Stimulated activated CD4-positive, alpha-beta T cell treated with anti-CD3 and anti-CD28 coated beads, Interleukin-4, amount 100 ng/mL, for 48 hours (primary cell): ENCODE measurements at regions not wholly inside any gene's neighbourhood (a gene's known extent, or its start where the extent isn't known, plus 50 kb on each side); places are given as distances from the start of the nearest gene placed in this dataset.
"Not testable (repeated sequence)": the region's sequence is repeated elsewhere in the genome, so short reads cannot be mapped to it uniquely, and the experiment has no call there.

Experiments used
- DNase-seq, 2 donors: peaks; one replicate each; pipeline ENCODE4 v3.0.0-alpha.2; 2020; ENCODE audit warnings: low read depth in 2 of 2

DNA sequence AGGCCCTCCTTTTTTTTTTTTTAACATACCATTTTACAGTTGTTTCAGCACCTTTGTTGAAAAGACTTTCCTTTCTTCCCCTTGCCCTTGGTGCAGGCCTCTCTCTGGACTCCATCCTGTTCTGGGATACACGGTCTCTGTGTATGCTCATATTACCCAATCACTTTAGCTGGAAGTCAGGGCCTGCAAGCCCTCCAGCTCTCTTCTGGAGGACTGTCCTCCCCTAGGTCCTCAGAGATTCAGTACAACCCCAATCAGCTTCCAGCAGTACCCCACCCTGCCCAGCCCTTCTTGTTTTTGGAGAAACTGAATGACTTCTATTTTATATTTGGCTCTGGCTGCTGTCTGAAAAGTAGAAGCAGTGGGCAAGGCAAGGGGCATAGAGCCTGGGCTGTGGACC is 270.8 kb downstream of the KLF13 start:
- no peak for DNase-seq

DNA sequence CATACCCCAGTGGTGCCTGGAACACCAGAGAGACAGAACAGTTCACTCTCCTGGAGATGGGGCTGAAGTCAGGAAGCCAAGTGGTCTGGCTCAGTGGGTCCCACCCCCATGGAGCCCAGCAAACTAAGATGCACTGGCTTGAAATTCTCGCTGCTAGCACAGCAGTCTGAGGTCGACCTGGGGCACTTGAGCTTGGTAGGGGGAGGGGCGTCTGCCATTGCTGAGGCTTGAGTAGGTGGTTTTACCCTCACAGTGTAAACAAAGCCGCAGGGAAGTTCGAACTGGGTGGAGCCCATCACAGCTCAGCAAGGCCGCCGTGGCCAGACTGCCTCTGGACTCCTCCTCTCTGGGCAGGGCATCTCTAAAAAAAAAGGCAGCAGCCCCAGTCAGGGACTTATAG is 272.0 kb downstream of the KLF13 start:
- no peak for DNase-seq

DNA sequence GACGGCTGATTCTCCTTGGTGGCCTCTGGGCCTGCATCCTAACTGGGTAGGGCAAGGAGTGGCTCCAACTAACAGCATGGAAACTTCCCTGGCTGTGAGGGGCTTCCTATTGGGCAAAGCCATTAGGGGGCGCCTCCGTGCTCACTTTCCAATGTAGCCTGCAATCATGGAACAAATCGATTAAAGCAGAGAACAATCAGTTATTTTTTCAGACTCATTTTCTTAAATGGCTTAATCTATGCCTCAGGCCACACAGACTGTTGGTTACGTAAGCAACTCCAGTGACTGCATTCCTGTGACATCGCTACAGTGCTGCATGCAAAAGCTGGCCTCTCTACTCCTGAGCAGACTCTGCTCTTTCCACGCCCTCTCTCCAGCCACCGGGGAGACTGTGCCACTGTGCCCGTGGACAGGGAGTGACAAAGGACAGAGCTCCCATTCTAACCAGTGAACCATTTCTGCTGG is 278.9 kb downstream of the KLF13 start:
- DNase-seq: no peak

DNA sequence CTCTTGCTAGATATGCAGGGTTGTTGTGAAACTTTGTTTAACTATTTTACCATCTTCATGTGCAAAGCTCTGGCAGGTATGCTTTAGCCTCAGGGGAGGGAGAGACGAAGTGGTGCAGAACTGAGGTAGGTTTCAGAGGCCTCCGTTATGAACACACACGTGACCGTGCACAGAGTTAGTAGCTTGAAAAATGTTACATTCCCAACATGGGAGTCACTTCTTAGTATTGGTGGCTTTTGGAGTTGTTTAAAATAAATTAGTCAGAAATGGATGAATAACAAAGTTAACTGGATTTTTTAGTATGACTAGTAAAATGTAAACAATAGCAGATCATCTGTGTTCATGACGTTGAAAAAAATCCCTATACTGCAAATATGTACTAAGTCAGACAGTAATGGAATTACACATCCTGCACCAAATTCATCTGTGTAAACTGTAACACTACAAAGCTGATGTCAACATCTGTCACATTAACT is 279.6 kb downstream of the KLF13 start:
- no peak for DNase-seq

DNA sequence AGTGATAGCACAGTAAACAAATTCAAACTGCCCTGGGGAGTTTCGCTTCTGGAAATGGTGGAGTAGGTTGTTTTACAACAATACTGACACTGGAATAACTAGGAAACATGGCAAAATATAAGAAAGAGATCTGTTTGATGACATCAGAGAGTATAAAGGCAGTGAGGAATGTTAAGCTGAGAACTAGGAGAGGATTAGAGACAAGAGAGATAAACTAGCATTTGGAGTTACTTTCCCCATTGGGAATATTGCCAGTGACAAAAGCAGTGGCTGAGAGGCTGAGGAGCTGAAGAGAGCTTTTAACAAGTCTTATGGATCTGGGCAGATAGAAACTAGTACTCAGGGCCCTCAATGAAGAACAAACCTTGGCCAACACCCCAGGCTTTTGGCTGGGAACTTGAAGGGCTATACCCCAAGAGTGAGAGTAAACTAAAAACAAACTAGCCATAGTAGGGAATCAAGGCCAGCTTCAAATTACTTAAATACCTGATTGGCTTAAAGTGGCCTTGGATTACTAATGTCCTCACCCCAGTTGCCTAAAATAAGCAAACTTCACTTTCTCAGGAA is 280.4 kb downstream of the KLF13 start:
- DNase-seq: no peak

DNA sequence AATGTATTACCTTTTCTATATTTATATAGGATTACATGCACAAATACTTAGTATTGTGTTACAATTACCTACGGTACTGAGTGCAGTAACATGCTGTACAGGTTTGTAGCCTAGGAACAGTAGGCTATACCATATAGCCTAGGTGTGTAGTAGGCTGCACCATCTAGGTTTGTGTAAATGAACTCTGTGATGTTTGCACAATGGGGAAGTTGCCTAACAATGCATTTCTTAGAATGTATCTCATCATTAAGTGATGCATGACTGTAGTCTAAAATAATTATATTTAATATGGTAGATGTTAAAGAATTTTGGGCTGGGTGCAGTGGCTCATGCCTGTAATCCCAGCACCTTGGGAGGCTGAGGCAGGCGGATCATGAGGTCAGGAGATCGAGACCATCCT is 281.0 kb downstream of the KLF13 start:
- DNase-seq: no peak

DNA sequence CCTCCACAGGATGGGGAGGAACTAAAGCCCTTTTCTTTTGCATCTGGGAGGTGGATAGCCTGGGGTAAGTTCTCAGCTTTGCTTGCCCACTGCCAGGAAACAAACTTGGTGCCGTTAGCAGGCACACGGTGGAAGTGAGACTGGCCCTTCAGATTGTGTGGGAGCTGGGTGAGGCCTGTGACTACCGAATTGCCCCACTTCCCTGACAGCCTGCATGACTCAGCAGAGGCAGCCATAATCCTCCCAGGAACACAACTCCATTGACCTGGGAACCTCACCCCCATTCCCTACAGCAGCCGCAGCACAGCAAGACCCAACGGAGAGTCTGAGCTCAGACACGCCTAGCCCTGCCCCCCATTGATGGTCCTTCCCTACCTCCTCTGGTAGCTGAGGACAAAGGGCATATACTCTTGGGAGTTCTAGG is 282.6 kb downstream of the KLF13 start:
- DNase-seq: no peak

DNA sequence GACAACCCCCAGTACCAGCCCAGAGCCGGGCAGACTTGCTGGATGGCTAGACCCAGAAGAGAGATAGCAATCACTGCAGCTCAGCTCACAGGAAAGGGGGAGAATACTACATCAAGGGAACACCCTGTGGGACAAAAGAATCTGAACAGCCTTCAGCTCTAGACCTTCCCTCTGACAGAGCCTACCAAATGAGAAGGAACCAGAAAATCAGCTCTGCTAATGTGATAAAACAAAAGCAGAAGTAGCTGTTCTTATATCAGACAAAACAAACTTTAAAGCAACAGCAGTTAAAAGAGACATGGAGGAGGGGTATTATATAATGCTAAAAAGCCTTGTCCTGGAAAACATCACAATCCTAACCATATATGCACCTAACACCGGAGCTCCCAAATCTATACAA is 283.3 kb downstream of the KLF13 start:
- DNase-seq: no peak

DNA sequence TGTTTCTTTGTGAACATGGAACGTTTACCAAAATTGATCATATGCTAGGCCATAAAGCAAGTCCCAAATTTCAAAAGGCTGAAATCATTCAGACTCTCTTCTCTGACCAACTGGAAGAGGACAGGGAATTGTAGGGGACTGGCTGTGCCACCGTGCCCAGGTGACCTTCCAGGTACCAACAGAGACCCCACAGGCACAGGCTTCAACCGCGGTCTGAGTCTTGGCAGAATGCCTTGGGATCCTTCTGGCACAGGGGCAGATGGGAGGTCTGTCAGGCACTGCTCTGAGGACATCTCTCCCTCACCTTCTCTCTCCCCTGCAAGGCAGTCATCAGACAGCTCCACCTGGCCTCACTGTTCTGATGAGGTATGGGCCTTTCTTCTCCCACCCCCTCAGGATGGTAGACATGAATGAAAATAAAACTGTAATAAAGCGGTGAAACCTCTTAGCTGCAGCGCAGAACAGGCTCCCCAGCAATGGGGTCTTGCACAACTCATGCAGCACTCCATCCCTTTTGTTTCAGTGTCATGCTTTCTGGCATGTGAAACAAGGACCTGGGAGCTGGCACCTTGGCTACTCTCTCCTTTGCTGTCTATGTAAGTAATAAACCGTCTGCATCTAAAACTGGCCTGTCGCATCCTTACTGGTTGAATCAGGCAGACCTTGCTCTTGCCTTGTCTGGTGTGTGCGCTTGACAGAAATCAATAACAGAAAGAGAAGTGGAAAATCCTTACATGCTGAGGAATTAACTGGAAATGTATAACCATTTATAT is 289.2 kb downstream of the KLF13 start:
- DNase-seq: no peak

DNA sequence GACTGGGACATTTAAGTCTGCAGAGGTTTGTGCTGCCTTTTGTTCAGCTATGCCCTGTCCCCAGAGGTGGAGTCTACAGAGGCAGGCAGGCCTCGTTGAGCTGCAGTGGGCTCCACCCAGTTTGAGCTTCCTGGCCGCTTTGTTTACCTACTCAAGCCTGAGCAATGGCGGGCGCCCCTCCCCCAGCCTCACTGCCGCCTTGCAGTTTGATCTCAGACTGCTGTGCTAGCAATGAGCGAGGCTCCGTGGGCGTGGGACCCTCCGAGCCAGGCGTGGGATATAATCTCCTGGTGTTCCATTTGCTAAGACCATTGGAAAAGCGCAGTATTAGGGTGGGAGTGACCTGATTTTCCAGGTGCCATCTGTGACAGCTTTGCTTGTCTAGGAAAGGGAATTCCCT is 296.7 kb downstream of the KLF13 start:
- not testable (repeated sequence) for DNase-seq

DNA sequence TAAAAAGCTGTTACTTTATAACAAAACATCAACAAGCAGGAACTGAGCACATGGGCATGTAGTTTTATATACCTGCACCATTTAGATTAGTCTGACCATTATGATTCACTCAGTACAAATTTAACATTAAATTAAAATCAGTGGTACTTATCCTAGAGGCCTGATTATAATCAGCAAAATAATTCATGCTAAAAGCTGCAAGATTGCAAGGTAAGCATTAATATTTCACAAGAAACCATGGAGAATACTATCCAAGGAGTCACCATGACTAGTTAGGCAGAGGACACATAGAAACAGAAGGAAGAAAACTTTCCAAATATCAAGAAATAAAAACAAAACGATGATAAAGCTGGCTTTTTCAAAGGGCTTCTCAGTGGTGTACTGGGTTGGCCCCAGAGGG is 297.5 kb downstream of the KLF13 start:
- not testable (repeated sequence) for DNase-seq

DNA sequence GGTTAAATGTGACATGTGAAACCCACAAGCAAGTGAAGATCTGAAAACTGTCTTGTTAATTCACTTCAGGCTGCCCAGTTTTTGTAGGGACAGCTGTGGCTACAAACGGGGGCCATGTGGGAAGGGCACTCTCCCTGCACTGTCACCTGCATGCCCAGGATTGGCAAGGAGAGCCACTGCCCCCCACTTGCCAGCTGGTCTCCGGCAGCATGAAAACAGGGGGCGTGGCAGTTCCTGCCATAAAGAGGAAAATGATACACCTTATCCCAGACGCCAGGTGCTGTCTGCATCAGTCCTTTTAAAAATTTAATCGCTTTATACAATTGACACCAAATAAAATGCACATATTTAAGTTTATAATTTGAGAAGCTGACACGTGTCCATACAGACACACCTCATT is 309.1 kb downstream of the KLF13 start:
- DNase-seq: not testable (repeated sequence)

DNA sequence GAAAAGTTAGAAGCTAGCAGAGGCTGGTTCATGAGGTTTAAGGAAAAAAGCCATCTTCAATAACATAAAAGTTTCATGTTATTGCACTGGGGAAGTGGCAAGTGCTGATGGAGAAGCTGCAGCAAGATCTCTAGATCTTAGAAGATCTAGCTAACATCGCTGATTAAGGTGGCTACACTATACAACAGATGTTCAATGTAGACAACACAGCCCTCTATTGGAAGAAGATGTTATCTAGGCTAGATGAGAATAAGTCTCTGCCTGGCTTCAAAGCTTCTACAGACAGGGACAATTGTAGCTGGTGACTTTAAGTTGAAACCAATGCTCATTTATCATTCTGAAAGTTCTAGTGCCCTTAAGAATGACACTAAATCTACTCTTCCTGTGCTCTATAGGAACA is 310.3 kb downstream of the KLF13 start:
- not testable (repeated sequence) for DNase-seq

DNA sequence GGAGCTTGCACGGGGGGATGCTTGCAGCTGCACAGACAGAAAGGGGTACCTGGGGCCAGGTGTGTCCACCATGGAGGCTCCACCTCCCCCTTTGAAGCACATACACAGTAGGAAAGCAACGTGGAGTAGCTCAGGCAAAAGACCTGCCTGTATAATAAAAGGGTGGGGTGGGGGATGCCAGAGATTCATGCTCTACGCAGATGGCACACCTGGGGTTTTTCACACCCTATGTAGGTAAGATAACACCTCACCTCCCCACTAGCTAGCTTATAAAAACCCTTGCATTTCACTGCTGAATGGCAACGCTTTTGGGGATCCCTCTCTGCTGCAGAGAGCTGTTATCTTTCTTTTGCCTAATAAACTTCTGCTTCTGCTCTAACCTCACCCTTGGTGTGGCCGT is 317.3 kb downstream of the KLF13 start:
- not testable (repeated sequence) for DNase-seq

DNA sequence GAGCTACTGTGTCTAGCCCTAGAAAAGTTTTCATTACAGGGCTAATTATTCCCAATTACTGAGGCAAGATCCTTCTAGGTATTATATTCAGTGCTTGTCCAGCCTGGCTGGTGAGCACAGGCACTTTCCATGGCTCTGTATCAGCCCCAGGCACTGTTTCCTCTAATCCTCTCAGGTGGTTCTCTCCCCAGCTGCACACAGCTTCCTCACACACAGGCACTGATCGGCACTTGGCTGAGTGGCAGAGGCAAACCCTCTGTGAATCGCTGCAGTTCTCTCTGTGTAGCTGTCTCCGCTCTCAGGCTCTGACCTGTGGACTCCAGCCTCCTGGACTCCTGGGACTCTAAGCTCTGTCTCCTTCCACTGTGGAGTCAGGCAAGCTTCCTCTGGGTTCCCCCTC is 318.1 kb downstream of the KLF13 start:
- not testable (repeated sequence) for DNase-seq

DNA sequence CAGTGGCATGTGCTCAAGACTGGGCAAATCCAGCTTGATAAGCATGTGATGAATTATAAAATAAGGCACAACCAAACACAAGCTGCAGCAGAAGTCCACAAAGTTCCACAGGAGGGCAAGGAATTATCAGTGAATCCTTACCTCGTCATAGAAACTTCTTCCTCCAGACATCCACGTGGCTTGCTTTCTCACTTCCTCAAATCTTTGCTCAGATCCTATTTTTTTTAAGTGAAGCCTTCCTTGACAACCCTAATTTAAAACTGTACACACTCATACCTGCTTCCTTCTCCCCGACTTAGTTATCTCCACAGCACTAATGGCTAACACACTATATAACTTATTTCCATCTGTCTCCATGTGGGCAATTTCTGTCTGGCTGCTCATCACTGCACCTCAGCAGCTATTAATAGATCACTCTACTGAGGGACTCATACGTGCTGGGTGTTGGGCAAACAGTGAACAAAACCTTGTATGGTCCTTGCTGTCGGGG is 320.7 kb downstream of the KLF13 start:
- DNase-seq: not testable (repeated sequence)

DNA sequence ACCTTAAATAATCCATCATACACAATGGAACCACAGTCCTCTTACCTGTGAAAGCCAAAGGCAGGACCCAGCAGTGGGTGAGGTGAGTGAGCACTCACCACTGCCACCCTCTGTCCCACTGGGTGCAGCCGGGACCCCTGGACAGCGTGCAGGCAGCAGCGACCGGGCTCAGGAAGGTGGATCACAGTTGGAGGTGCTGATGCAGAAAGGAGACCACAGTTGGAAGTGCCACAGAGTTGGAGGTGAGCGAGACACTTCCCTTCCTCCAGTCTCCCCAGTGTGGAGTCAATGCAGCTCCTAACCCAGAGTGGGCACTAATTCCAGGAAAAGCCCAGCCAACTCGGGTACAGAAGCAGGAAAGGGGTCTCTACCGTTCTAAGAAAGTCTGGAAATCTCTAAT is 323.0 kb downstream of the KLF13 start:
- not testable (repeated sequence) for DNase-seq

DNA sequence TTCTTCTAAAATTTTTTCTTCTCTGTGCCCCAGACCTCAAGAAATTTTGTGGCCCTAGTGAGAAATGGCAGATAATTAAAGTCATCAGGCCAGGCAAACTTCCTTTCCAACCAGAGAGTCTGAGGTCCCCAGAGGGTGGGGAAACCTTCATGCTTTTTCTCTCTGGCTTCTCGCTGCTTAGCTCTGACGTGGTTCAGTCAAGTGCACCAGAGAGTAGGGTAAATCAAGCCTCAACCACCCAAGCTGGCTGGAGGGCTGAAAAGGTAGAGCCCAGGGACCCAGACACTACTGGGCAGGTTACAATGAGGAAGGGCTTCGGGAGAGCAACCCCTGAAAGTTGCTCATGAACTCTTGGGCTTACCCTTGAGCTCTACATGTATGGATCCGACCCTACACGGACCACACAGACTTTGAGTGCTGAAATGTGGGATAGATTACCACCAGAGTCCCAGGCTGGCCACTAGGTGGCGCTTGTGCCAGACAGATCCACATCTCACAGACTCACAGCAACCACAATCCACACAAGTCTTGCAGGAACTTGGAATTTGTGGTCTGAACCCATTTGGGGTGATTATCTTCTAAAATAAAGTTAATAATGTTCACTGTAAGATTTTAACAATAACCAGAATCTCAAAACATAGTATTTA is 323.5 kb downstream of the KLF13 start:
- peak; percentile 14 to 53 for DNase-seq

DNA sequence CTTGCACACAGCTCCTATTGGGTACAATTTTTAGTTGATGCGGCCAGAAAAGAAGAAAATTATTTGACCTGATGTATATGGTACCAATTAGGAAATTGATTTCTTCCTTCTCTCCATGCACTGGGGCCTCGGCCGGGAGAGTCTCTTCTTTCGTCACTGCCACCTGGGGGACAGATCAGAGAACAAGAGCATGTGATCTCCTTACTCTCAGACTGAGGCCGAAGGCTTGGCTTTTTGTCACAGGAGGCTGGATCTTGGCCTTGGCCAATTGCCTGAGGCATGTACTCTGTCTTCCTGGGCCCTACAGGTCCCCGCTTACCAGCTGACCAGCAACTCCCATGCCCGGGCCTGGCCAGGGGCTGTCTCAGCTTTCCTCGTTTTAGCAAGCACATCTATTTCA is 330.3 kb downstream of the KLF13 start:
- DNase-seq: not testable (repeated sequence)

DNA sequence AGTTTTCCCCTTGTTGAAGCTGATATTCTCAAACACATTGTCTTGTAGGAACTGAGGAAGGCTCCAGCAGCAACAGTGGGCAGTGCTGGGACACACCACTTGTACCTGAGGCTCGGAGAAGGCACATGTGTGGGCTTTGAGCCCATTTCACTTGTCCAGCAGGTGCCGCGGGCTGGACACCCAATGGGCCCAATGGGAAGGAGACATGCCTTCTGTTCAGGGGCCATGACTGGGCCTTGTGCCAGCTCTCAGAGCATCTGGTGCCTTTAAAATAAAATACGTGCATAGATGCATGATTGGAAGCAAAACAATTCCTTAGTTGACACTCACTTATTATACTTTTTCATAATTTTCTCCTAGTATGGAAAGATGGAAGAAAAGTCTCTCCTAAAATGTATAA is 334.2 kb downstream of the KLF13 start:
- no peak for DNase-seq

DNA sequence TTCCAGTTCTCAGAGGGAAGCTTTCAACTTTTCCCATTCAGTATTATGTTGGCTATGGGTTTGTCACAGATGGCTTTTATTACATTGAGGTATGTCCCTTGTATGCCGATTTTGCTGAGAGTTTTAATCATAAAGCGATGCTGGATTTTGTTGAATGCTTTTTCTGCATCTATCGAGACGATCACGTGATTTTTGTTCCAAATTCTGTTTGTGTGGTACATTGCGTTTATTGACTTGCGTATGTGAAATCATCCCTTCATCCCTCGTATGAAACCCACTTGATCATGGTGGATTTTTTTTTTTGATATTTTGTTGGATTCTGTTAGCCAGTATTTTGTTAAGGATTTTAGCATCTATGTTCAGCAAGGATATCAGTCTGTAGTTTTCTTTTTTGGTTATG is 339.1 kb downstream of the KLF13 start:
- not testable (repeated sequence) for DNase-seq

DNA sequence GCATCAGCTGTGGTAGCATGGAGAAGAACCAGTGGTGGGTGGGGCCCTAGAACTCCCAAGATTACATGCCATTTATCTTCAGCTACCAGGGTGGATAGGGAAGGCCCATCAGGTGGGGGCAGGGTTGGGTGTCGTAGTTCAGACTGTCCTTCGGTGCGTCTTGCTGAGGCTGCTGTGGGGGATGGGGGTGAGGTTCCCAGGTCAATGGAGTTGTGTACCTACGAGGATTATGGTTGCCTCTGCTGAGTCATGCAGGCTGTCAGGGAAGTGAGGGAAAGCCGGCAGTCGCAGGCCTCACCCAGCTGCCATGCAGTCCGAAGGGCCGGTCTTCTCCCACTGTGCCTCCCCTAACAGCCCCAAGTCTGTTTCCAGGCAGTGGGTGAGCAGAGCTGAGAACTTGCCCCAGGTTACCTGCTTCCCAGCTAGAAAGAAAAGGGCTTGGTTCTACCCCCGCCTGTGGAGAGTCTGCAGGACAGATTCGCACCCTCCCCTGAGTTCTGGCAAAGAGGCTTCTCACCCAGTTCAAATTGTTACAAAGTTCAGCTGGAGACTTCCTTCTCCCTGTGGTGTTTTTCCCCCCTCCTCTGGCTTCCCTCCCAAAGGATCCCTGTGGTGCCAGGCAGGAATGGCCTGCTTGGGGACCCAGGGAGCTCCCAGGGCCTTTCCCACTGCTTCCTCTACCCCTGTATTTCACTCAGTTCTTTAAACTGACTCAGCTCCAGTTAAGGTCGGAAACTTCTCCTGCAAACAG is 342.7 kb downstream of the KLF13 start:
- DNase-seq: not testable (repeated sequence)
